Neural cell (in vitro differentiated cells): ENCODE measurements at regions not wholly inside any gene's neighbourhood (a gene's known extent, or its start where the extent isn't known, plus 50 kb on each side); places are given as distances from the start of the nearest gene placed in this dataset.

Experiments used
- H2AFZ ChIP-seq: fragments of 200-600, 300-800 bp; sonication (generic), shearing (Covaris generic); 2 replicates; pipeline ENCODE4 v1.6.0; 2014; ENCODE audit warnings: low read depth, mild to moderate bottlenecking, antibody characterized with exemption, low read length, moderate library complexity
- H3F3A ChIP-seq: fragments of 200-600 bp; shearing (Covaris generic); 2 replicates; pipeline ENCODE4 v1.6.1; 2016; ENCODE audit warnings: mild to moderate bottlenecking, moderate library complexity, mixed read lengths, antibody characterized with exemption, low read length; ENCODE audit not compliant: insufficient read depth, poor library complexity, severe bottlenecking
- H3K27ac ChIP-seq: fragments of 200-600, 300-800 bp; sonication (generic), shearing (Covaris generic); 2 replicates; pipeline ENCODE4 v1.5.1; 2014; ENCODE audit warnings: mild to moderate bottlenecking, low read length, moderate library complexity
- H3K27me3 ChIP-seq: fragments of 300-800, 200-600 bp; sonication (generic), shearing (Covaris generic); 2 replicates; pipeline ENCODE4 v1.6.0; 2014; ENCODE audit warnings: mild to moderate bottlenecking, low read depth, low read length, moderate library complexity; ENCODE audit not compliant: insufficient read depth
- H3K36me3 ChIP-seq: fragments of 300-800, 200-600 bp; sonication (generic), shearing (Covaris generic); 2 replicates; pipeline ENCODE4 v1.5.1; 2014; ENCODE audit warnings: mild to moderate bottlenecking, antibody characterized with exemption, low read length, moderate library complexity; ENCODE audit not compliant: insufficient read depth
- H3K4me2 ChIP-seq: fragments of 300-800, 200-600 bp; sonication (generic), shearing (Covaris generic); 2 replicates; pipeline ENCODE4 v1.6.0; 2014; ENCODE audit warnings: mild to moderate bottlenecking, low read length
- H3K4me3 ChIP-seq: fragments of 300-800, 200-600 bp; sonication (generic), shearing (Covaris generic); 2 replicates; pipeline ENCODE4 v1.5.1; 2014; ENCODE audit warnings: mild to moderate bottlenecking, low read length, moderate library complexity
- H3K79me2 ChIP-seq: fragments of 200-600 bp; shearing (Covaris generic); replicated peaks from 2 replicates; pipeline ENCODE4 v1.6.0; 2014; ENCODE audit warnings: mild to moderate bottlenecking, low read length, moderate library complexity; ENCODE audit not compliant: insufficient read depth
- H3K9ac ChIP-seq: fragments of 300-800, 200-600 bp; sonication (generic), shearing (Covaris generic); 2 replicates; pipeline ENCODE4 v1.6.1; 2016; ENCODE audit warnings: mild to moderate bottlenecking, low read length, mixed read lengths
- H3K9me2 ChIP-seq: fragments of 200-600 bp; shearing (Covaris generic); 2 replicates; pipeline ENCODE4 v1.6.1; 2016; ENCODE audit warnings: mild to moderate bottlenecking, low read length, mixed read lengths; ENCODE audit not compliant: insufficient read depth
- H3K9me3 ChIP-seq: fragments of 200-600, 300-800 bp; sonication (generic), shearing (Covaris generic); 2 replicates; pipeline ENCODE4 v1.6.1; 2016; ENCODE audit warnings: mild to moderate bottlenecking, mixed run types, low read length, moderate library complexity, mixed read lengths
- H4K20me1 ChIP-seq: fragments of 200-600 bp; shearing (Covaris generic); 2 replicates; pipeline ENCODE4 v1.6.1; 2016; ENCODE audit warnings: mild to moderate bottlenecking, mixed run types; ENCODE audit not compliant: insufficient read depth
- CTCF ChIP-seq: fragments of 450-650 bp; IDR thresholded peaks from 2 replicates; pipeline ENCODE4 v1.5.1; 2014; ENCODE audit warnings: antibody characterized with exemption, mild to moderate bottlenecking, moderate library complexity; ENCODE audit not compliant: poor library complexity, severe bottlenecking
- EP300 ChIP-seq: fragments of 450-650 bp; conservative IDR thresholded peaks from 2 replicates; pipeline ENCODE4 v1.6.1; 2014; ENCODE audit warnings: antibody characterized with exemption, mild to moderate bottlenecking, moderate library complexity; ENCODE audit not compliant: poor library complexity, severe bottlenecking
- EZH2 ChIP-seq: fragments of 200-600, 300-800 bp; shearing (Covaris generic), sonication (generic); IDR thresholded peaks from 2 replicates; pipeline ENCODE4 v1.6.1; 2014; ENCODE audit warnings: antibody characterized with exemption, low read length, borderline replicate concordance, mild to moderate bottlenecking; ENCODE audit not compliant: insufficient read depth, poor library complexity, severe bottlenecking
- MXI1 ChIP-seq: fragments of 450-650 bp; conservative IDR thresholded peaks from 2 replicates; pipeline ENCODE4 v1.6.1; 2014; ENCODE audit warnings: antibody characterized with exemption, mild to moderate bottlenecking; ENCODE audit not compliant: poor library complexity, severe bottlenecking
- POLR2AphosphoS5 ChIP-seq: IDR thresholded peaks from 2 replicates; pipeline ENCODE4 v1.6.1; 2012
- RAD21 ChIP-seq: fragments of 450-650 bp; conservative IDR thresholded peaks from 2 replicates; pipeline ENCODE4 v1.6.1; 2014; ENCODE audit warnings: antibody characterized with exemption, mild to moderate bottlenecking, moderate library complexity
- REST ChIP-seq: IDR thresholded peaks from 2 replicates; pipeline ENCODE4 v1.6.1; 2012; ENCODE audit warnings: borderline replicate concordance
- SMC3 ChIP-seq: fragments of 450-650 bp; conservative IDR thresholded peaks from 2 replicates; pipeline ENCODE4 v1.6.1; 2014; ENCODE audit warnings: antibody characterized with exemption, mild to moderate bottlenecking, moderate library complexity; ENCODE audit not compliant: poor library complexity
- TAF1 ChIP-seq: IDR thresholded peaks from 2 replicates; pipeline ENCODE4 v1.6.1; 2012; ENCODE audit warnings: low read depth

- H3K4me3 ChIP-seq, result no peak overlapping the region
- H3K9me3 ChIP-seq, result no peaks in the 10 kb centered on the region
- H3K36me3 ChIP-seq, result no peaks in the 10 kb centered on the region
- H3K9me2 ChIP-seq, result no peaks in the 10 kb centered on the region
- H3K9ac ChIP-seq, result no peak overlapping the region
- H3K4me2 ChIP-seq, result no peak overlapping the region
- H3F3A ChIP-seq, result no peaks in the 10 kb centered on the region
- no peaks in the 10 kb centered on the region for H3K79me2 ChIP-seq
- no peak overlapping the region for H3K27ac ChIP-seq
- no peak overlapping the region for H2AFZ ChIP-seq
- no peaks in the 10 kb centered on the region for H3K27me3 ChIP-seq
- TF ChIP-seq EP300 (no peak), EZH2 (no peak), SMC3 (no peak), REST (no peak), RAD21 (no peak), POLR2AphosphoS5 (no peak), MXI1 (no peak), TAF1 (no peak), CTCF (no peak)
- H4K20me1 ChIP-seq, result no peaks in the 10 kb centered on the region
Observed at GRCh38 chr2:14975381-14975780, 342.9 kb downstream of the LRATD1 start.

DNA sequence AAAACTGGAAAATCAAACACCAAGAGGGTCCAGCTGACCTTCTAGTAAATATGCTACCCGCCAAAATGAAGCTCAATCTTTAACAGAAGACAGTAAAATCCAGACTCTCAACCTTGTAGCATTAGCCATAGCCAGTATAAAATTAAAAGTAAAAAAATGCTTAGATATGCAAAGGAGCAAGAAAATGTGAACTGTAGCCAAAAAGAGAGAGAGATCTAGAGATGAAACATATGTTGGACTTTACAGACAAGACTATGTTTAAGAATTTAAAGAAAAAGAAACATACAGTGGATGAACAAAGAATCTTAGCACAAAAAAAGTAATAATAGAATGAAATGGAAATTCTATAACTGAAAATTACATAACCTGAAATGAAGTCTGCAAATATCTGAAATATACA lies 344.5 kb downstream of the LRATD1 start:
- Histone ChIP-seq H4K20me1 (no peaks in the 10 kb centered on the region), H3K79me2 (no peaks in the 10 kb centered on the region), H2AFZ (no peak overlapping the region), H3K4me2 (no peak overlapping the region), H3K9me3 (no peaks in the 10 kb centered on the region), H3K9me2 (no peaks in the 10 kb centered on the region), H3F3A (no peaks in the 10 kb centered on the region), H3K36me3 (no peaks in the 10 kb centered on the region), H3K27me3 (no peaks in the 10 kb centered on the region), H3K9ac (no peak overlapping the region), H3K4me3 (no peak overlapping the region), H3K27ac (no peak overlapping the region)
- TF ChIP-seq REST, result no peak
- TF ChIP-seq CTCF, result no peak
- no peak for TF ChIP-seq EZH2
- no peak for TF ChIP-seq POLR2AphosphoS5
- TF ChIP-seq RAD21, result no peak
